ENCODE measurements at regions not wholly inside any gene's neighbourhood (a gene's known extent, or its start where the extent isn't known, plus 50 kb on each side); places are given as distances from the start of the nearest gene placed in this dataset.

DNA sequence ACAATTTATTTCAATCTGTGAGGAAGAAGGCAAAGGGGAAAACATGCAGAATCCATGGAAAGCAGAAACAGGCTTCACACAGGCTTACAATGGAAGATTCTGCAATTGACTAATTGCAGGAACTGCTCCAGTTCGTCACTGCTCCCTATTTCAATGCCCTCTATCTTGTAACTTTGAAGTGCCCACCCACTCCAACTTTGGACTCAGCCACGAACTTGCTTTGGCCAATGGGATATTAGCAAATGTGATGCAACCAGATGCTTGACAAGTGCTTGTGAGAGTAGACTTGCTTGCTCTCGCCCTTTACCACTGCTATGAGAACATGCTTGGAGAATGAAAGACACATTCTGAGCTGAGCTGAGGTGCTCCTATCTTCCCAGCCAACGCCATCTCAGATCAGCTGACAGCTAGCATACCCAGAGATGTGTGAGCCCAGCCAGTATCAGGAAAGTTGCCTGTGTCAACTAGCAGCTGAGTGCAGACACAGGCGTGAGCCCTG is 105.7 kb upstream of the PTCHD1 start:
- Histone ChIP-seq H3K27me3 (ENCODE audit: control insufficient read depth, insufficient read depth, low read length) (no peaks in the 10 kb centered on the region), H3K36me3 (ENCODE audit: control insufficient read depth, insufficient read depth, low read length) (no peaks in the 10 kb centered on the region), H3K4me3 (ENCODE audit: low read depth, low read length) (no peak overlapping the region)
- TF ChIP-seq, protein P1, sequence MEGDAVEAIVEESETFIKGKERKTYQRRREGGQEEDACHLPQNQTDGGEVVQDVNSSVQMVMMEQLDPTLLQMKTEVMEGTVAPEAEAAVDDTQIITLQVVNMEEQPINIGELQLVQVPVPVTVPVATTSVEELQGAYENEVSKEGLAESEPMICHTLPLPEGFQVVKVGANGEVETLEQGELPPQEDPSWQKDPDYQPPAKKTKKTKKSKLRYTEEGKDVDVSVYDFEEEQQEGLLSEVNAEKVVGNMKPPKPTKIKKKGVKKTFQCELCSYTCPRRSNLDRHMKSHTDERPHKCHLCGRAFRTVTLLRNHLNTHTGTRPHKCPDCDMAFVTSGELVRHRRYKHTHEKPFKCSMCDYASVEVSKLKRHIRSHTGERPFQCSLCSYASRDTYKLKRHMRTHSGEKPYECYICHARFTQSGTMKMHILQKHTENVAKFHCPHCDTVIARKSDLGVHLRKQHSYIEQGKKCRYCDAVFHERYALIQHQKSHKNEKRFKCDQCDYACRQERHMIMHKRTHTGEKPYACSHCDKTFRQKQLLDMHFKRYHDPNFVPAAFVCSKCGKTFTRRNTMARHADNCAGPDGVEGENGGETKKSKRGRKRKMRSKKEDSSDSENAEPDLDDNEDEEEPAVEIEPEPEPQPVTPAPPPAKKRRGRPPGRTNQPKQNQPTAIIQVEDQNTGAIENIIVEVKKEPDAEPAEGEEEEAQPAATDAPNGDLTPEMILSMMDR (IDR thresholded peaks at IDR 0.05; ENCODE audit: insufficient read depth, low read length, poor library complexity, severe bottlenecking), result no peak
- DNase-seq (ENCODE audit: low read depth), result no peak

DNA sequence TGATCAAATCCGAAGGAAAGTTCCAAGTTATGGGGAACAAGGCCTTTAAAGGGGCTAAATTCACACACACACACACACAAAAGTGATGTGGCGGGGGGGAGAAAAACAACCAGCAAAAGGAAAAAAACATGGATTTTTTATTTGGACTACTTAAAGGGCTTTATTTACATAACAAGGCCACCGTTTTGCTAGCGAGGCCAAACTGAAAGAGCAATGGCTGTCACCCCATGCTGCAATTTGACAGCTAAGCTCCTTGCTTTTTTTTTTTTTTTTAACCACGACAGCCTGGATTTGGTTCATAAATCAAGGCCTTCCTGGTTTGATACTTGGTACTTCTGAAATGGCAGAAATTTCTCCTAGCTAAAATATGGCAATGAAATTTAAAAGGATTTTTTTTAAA is 99.6 kb upstream of the PTCHD1 start:
- no peaks in the 10 kb centered on the region for H3K36me3 ChIP-seq (ENCODE audit: control insufficient read depth, insufficient read depth, low read length)
- no peaks in the 10 kb centered on the region for H3K27me3 ChIP-seq (ENCODE audit: control insufficient read depth, insufficient read depth, low read length)
- no peak overlapping the region for H3K4me3 ChIP-seq (ENCODE audit: low read depth, low read length)
- DNase-seq (ENCODE audit: low read depth), result no peak
- TF ChIP-seq, protein P1 (IDR thresholded peaks at IDR 0.05; ENCODE audit: insufficient read depth, low read length, poor library complexity, severe bottlenecking), result no peak

DNA sequence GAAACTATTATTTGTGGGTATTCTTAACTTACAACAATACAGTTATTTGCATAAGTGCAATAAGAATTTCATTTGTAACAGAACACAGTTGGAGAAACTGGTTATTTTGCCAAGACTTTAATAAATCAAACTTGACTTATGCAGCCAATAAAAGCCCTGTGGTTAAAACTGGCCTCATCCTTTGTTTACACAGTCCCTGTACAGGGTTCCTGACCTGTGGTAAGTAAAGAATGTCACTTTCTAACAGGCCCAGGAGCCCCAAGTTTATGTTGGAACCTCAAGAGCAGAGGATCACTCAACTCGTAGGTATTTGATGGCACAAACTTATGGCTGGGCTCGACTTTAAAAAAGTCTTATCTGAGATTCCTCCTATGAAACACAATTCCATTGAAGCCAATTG is 88.6 kb upstream of the PTCHD1 start:
- Histone ChIP-seq H3K36me3 (ENCODE audit: control insufficient read depth, insufficient read depth, low read length) (no peaks in the 10 kb centered on the region), H3K27me3 (ENCODE audit: control insufficient read depth, insufficient read depth, low read length) (no peaks in the 10 kb centered on the region), H3K4me3 (ENCODE audit: low read depth, low read length) (no peak overlapping the region)
- TF ChIP-seq, protein P1 (IDR thresholded peaks at IDR 0.05; ENCODE audit: insufficient read depth, low read length, poor library complexity, severe bottlenecking), result no peak
- DNase-seq (ENCODE audit: low read depth), result no peak

DNA sequence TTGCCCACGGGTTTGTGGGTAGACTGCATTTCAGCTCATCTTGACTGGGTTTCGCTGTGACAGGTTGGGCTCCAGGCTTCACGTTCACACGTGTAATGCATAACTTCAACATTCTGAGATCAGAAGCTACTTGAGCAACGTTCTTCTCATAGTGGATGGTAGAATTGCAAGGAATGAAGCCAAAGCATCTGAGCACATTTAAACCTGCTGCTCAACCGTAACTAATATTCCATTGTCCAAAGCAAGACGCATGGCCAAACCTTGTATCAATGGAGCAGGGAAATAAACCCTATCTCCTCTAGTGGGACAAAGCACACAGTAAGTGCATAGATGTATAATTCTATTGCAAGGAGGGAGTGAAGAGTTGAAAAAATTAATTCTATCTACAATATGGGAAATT is 86.5 kb upstream of the PTCHD1 start:
- Histone ChIP-seq H3K4me3 (ENCODE audit: low read depth, low read length) (no peak overlapping the region), H3K27me3 (ENCODE audit: control insufficient read depth, insufficient read depth, low read length) (no peaks in the 10 kb centered on the region), H3K36me3 (ENCODE audit: control insufficient read depth, insufficient read depth, low read length) (no peaks in the 10 kb centered on the region)
- TF ChIP-seq, protein P1 (IDR thresholded peaks at IDR 0.05; ENCODE audit: insufficient read depth, low read length, poor library complexity, severe bottlenecking), result no peak
- DNase-seq (ENCODE audit: low read depth), result no peak

DNA sequence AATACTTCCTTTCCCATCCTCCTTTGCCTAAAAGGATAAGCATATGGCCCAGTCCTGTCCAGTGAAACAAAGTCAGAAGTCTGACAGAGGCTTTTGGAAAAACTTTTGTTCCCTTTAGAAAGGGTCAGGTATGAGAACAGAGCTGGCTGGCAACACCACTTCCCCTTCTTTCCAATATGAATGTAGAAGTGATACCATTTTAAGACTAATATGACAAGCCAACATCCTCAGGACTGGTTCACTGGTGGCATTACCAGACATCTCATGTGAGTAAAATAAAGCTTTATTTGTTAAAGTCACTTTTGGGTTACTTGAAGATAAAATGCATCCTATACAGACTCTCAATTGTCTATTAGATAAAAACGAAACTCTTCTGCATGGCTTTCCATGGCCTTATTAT is 83.6 kb upstream of the PTCHD1 start:
- H3K27me3 ChIP-seq (ENCODE audit: control insufficient read depth, insufficient read depth, low read length), result no peaks in the 10 kb centered on the region
- no peak overlapping the region for H3K4me3 ChIP-seq (ENCODE audit: low read depth, low read length)
- TF ChIP-seq, protein P1 (IDR thresholded peaks at IDR 0.05; ENCODE audit: insufficient read depth, low read length, poor library complexity, severe bottlenecking), result no peak
- no peaks in the 10 kb centered on the region for H3K36me3 ChIP-seq (ENCODE audit: control insufficient read depth, insufficient read depth, low read length)
- DNase-seq (ENCODE audit: low read depth), result no peak

DNA sequence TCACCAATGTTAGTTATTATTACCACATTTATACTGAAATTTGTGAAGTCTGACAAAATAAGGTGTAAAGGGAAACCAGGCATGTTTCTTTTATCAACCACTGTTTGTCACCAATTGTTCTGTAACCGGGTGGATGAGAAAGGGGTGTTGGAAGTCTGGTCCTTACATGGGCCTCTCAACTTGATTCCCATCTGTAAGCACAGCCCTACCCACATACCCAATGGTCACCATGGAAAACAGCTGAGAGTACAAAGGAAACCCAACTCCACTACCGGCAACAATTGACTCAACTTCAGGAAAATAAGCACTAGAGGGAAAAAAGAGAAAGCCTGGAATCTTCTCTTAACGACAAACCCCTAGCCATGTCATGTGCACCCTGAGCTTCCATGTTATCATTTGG is 70.8 kb upstream of the PTCHD1 start:
- TF ChIP-seq, protein P1 (IDR thresholded peaks at IDR 0.05; ENCODE audit: insufficient read depth, low read length, poor library complexity, severe bottlenecking), result no peak
- no peaks in the 10 kb centered on the region for H3K36me3 ChIP-seq (ENCODE audit: control insufficient read depth, insufficient read depth, low read length)
- no peak overlapping the region for H3K4me3 ChIP-seq (ENCODE audit: low read depth, low read length)
- no peaks in the 10 kb centered on the region for H3K27me3 ChIP-seq (ENCODE audit: control insufficient read depth, insufficient read depth, low read length)
- DNase-seq (ENCODE audit: low read depth), result no peak
